MM.1S (cell line): ENCODE measurements at regions not wholly inside any gene's neighbourhood (a gene's known extent, or its start where the extent isn't known, plus 50 kb on each side); places are given as distances from the start of the nearest gene placed in this dataset.

Experiments used
- DNase-seq: peaks from one replicate; pipeline ENCODE4 v3.0.0-alpha.2; 2015
- H2AFZ ChIP-seq: fragments of 300-600 bp; sonication (generic); 2 replicates; pipeline ENCODE4 v1.6.0; 2016; ENCODE audit warnings: antibody characterized with exemption, low read length
- H3F3A ChIP-seq: fragments of 300-600 bp; sonication (generic); 2 replicates; pipeline ENCODE4 v1.6.1; 2016; ENCODE audit warnings: mild to moderate bottlenecking, antibody characterized with exemption, low read length, moderate library complexity, mixed read lengths; ENCODE audit not compliant: insufficient read depth
- H3K27ac ChIP-seq: fragments of 300-600 bp; sonication (generic); 2 replicates; pipeline ENCODE4 v1.5.1; 2016; ENCODE audit warnings: mild to moderate bottlenecking, low read length
- H3K27me3 ChIP-seq: fragments of 300-600 bp; sonication (generic); replicated peaks from 2 replicates; pipeline ENCODE4 v1.6.0; 2016; ENCODE audit warnings: low read length; ENCODE audit not compliant: insufficient read depth
- H3K36me3 ChIP-seq: fragments of 300-600 bp; sonication (generic); replicated peaks from 2 replicates; pipeline ENCODE4 v1.6.1; 2016; ENCODE audit warnings: mild to moderate bottlenecking, low read length, mixed read lengths; ENCODE audit not compliant: insufficient read depth
- H3K4me1 ChIP-seq: fragments of 300-600 bp; sonication (generic); 2 replicates; pipeline ENCODE4 v1.6.1; 2016; ENCODE audit warnings: low read length, mixed read lengths
- H3K4me2 ChIP-seq: fragments of 300-600 bp; sonication (generic); 2 replicates; pipeline ENCODE4 v1.6.0; 2016; ENCODE audit warnings: low read depth, low read length
- H3K4me3 ChIP-seq: fragments of 300-600 bp; sonication (generic); 2 replicates; pipeline ENCODE4 v1.5.1; 2016; ENCODE audit warnings: low read length, mixed read lengths
- H3K79me2 ChIP-seq: fragments of 300-600 bp; sonication (generic); 2 replicates; pipeline ENCODE4 v1.6.1; 2016; ENCODE audit warnings: mixed run types, low read length, mixed read lengths
- H3K9ac ChIP-seq: fragments of 300-600 bp; sonication (generic); 2 replicates; pipeline ENCODE4 v1.6.1; 2016; ENCODE audit warnings: low read length, mixed read lengths
- H3K9me2 ChIP-seq: fragments of 300-600 bp; sonication (generic); replicated peaks from 2 replicates; pipeline ENCODE4 v1.6.1; 2016; ENCODE audit warnings: mild to moderate bottlenecking, low read length, mixed read lengths; ENCODE audit not compliant: insufficient read depth
- H3K9me3 ChIP-seq: fragments of 300-600 bp; sonication (generic); replicated peaks from 2 replicates; pipeline ENCODE4 v1.6.1; 2016; ENCODE audit warnings: mild to moderate bottlenecking, low read length, mixed read lengths; ENCODE audit not compliant: insufficient read depth
- H4K20me1 ChIP-seq: fragments of 300-600 bp; sonication (generic); 2 replicates; pipeline ENCODE4 v1.6.1; 2016; ENCODE audit warnings: mild to moderate bottlenecking, low read length, moderate library complexity, mixed read lengths; ENCODE audit not compliant: insufficient read depth
- EZH2 ChIP-seq: fragments of 300-600 bp; sonication (generic); optimal IDR thresholded peaks from 2 replicates; pipeline ENCODE3; 2017; ENCODE audit warnings: low read depth, mild to moderate bottlenecking, antibody characterized with exemption, low read length, mixed read lengths
- EZH2phosphoT487 ChIP-seq: fragments of 300-600 bp; sonication (generic); IDR thresholded peaks from 2 replicates; pipeline ENCODE4 v1.6.1; 2018; ENCODE audit warnings: antibody characterized with exemption, low read length
- TF ChIP-seq, protein P1 (sequence below): fragments of 300-600 bp; sonication (generic); IDR thresholded peaks from 2 replicates; pipeline ENCODE4 v1.5.1; 2016; ENCODE audit warnings: antibody characterized with exemption, low read length, mixed read lengths

DNA sequence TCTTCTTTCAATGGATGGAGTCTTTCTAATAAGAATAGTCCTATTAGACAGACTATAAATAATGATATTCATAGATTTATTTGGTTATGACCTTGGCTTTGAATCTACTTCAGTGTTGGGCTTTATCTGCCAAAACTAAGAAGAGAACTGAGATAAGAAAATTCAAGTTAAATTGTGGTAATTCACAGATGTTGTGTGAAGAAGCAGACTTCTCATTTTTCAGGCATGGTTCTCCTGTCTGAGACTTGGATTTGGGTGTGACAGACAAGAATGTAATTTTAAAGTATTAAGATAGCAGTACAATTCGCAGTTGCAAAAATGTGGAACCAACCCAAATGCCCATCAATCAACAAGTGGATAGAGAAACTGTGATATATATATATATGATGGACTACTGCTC, 124.7 kb downstream of the QPCT start:
- no peak overlapping the region for H3K9ac ChIP-seq
- TF ChIP-seq EZH2phosphoT487 (no peak), EZH2 (no peak)
- TF ChIP-seq, protein P1, sequence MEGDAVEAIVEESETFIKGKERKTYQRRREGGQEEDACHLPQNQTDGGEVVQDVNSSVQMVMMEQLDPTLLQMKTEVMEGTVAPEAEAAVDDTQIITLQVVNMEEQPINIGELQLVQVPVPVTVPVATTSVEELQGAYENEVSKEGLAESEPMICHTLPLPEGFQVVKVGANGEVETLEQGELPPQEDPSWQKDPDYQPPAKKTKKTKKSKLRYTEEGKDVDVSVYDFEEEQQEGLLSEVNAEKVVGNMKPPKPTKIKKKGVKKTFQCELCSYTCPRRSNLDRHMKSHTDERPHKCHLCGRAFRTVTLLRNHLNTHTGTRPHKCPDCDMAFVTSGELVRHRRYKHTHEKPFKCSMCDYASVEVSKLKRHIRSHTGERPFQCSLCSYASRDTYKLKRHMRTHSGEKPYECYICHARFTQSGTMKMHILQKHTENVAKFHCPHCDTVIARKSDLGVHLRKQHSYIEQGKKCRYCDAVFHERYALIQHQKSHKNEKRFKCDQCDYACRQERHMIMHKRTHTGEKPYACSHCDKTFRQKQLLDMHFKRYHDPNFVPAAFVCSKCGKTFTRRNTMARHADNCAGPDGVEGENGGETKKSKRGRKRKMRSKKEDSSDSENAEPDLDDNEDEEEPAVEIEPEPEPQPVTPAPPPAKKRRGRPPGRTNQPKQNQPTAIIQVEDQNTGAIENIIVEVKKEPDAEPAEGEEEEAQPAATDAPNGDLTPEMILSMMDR, result no peak

DNA sequence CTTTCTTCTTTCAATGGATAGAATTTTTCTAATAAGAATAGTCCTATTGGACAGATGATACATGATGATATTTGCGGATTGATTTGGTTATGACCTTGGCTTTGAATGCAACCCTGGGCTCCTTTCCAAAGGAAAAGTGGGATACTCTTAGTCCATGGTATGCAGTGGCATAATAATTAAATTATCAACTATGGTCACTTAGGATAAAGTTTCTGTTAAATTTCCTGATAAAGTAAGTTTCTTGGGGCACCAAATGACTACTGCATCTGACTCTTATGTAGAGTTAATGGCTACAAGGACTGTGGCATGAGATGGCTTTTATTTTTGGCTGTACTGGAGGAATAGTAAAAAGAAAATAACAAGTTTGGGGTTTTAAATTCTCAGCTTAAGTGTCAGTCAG, 126.7 kb downstream of the QPCT start:
- no peak for DNase-seq
- no peak overlapping the region for H3K4me3 ChIP-seq
- TF ChIP-seq, protein P1, result no peak
- TF ChIP-seq EZH2phosphoT487, result no peak

More for the DNA sequence above, 124.7 kb downstream of the QPCT start:
- no peak overlapping the region for H3K27ac ChIP-seq
- no peak overlapping the region for H3K4me3 ChIP-seq
- H3K27me3 ChIP-seq, result no peaks in the 10 kb centered on the region
- no peaks in the 10 kb centered on the region for H3K79me2 ChIP-seq
- H3K36me3 ChIP-seq, result no peaks in the 10 kb centered on the region
- no peaks in the 10 kb centered on the region for H4K20me1 ChIP-seq
- no peak overlapping the region for H2AFZ ChIP-seq
- DNase-seq, result no peak
- no peaks in the 10 kb centered on the region for H3K4me1 ChIP-seq
- no peaks in the 10 kb centered on the region for H3F3A ChIP-seq
- H3K9me2 ChIP-seq, result no peaks in the 10 kb centered on the region
- no peaks in the 10 kb centered on the region for H3K9me3 ChIP-seq
- no peak overlapping the region for H3K4me2 ChIP-seq

DNA sequence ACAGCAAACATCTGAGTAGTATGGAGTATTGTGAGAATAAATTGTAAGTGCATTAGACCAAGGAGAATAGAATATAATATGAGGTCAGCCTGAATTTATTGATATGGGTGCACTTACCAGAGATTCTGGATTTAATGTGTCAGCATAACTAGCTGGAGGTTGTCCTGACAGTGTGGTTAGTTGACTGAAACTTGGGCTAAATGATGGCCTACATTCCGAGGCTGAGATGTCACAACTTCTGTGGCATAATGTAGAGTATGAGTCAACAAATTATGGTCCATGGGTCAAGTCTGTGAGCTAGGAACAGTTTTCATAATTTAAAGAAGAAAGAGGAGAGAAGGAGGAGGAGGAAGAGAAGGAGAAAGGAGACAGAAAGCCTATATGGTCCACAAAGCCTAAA, 127.6 kb downstream of the QPCT start:
- no peak for DNase-seq
- Histone ChIP-seq H3K9ac (no peak overlapping the region), H3K27me3 (no peaks in the 10 kb centered on the region), H3K79me2 (no peaks in the 10 kb centered on the region), H3K4me3 (no peak overlapping the region), H3K36me3 (no peaks in the 10 kb centered on the region), H4K20me1 (no peaks in the 10 kb centered on the region), H3K4me2 (no peak overlapping the region), H3K4me1 (no peaks in the 10 kb centered on the region), H3K9me2 (no peaks in the 10 kb centered on the region), H3K27ac (no peak overlapping the region), H2AFZ (no peak overlapping the region), H3F3A (no peaks in the 10 kb centered on the region), H3K9me3 (no peaks in the 10 kb centered on the region)
- no peak for TF ChIP-seq EZH2
- no peak for TF ChIP-seq EZH2phosphoT487
- TF ChIP-seq, protein P1, result no peak

More for the DNA sequence above, 126.7 kb downstream of the QPCT start:
- H3K27me3 ChIP-seq, result no peaks in the 10 kb centered on the region
- no peaks in the 10 kb centered on the region for H4K20me1 ChIP-seq
- H3K9me3 ChIP-seq, result no peaks in the 10 kb centered on the region
- H3K36me3 ChIP-seq, result no peaks in the 10 kb centered on the region
- no peak overlapping the region for H2AFZ ChIP-seq
- no peak overlapping the region for H3K27ac ChIP-seq
- no peaks in the 10 kb centered on the region for H3K4me1 ChIP-seq
- no peak overlapping the region for H3K9ac ChIP-seq
- H3K4me2 ChIP-seq, result no peak overlapping the region
- no peaks in the 10 kb centered on the region for H3F3A ChIP-seq
- no peaks in the 10 kb centered on the region for H3K9me2 ChIP-seq
- no peaks in the 10 kb centered on the region for H3K79me2 ChIP-seq
